Middle frontal gyrus (tissue), 1 donor: ENCODE measurements at regions not wholly inside any gene's neighbourhood (a gene's known extent, or its start where the extent isn't known, plus 50 kb on each side); places are given as distances from the start of the nearest gene placed in this dataset.
"Not testable (repeated sequence)": the region's sequence is repeated elsewhere in the genome, so short reads cannot be mapped to it uniquely, and the experiment has no call there.

Experiments
- DNase-seq: peaks from one replicate; pipeline ENCODE4 v3.0.0-alpha.2; 2015; ENCODE audit warnings: low spot score; ENCODE audit errors: extremely low spot score

DNA sequence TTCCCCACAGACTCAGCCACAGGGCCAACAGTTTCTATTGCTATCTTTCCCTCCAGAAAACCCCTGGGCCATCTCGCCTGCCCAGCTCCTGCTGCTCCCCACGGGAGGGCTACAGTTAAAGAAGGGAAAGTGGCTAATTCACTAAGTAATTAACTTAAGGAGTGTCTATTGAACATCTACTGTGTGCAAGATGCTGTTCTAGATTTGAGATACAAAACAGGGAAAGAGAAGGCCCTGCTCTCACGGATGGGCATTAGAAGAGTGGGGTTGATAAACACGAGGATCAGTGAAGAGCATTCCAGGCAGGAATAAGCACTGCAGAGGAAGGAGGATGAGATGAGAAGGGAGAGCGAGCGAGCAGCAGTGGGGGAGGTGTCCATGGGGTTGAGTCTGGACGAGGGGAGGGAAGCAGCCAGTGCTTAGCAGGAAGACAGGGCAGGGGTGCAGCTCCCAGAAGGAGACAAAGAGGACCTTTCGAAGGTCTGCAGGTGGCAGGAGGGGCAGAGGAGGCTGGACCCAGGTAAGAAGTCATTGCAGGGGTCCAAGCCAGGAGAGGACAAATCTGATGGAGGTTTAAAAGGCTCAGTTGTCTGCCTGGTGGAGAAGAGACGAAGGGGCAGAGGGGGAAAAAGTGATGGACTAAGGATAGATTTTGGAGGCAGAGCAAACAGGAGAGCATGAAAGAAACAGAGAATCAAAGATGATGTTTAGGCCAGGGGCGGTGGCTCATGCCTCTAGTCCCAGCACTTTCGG, 64.7 kb downstream of the KLF15 start:
- no peak for DNase-seq

- DNase-seq: no peak
These were observed 65.7 kb downstream of the KLF15 start for GRCh38 chr3:126291537-126291936.

DNA sequence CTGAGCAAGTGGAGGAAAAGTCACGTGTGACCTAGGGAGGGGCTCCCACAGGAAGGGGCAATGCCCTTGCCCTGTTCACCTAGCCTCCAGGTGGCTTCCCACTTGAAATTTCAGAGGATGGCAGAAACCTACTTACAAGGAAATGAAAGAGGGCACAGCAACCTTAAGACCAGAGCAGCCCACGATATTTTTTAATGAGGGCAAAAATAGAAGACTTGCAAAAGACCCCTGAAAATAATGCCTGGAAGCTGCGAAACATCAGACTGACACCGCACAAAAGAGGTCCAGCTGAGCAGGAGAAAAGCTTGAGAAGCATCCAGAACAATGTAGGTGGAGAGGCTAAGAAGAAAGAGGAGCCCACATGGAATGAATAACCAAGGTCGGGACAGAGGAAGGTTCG, 66.1 kb downstream of the KLF15 start:
- no peak for DNase-seq

DNA sequence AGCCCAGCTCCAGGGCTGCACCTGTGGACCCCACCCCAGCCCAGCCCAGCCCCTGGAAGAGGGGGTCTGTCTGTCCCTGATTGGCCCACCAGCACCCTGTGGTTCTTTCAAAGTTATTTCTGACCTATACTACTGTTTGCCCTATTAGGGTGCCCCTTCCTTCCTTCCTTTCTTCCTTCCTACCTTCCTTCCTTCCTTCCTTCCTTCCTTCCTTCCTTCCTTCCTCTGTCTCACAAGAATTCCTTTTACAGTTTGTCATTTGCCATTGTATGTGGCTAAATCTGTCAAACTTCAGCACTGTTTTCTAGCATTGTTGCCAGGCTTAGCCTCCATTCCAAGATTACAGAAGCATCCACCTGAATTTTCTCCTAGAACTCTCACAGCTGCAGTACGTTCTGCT, 66.9 kb downstream of the KLF15 start:
- DNase-seq: no peak

DNA sequence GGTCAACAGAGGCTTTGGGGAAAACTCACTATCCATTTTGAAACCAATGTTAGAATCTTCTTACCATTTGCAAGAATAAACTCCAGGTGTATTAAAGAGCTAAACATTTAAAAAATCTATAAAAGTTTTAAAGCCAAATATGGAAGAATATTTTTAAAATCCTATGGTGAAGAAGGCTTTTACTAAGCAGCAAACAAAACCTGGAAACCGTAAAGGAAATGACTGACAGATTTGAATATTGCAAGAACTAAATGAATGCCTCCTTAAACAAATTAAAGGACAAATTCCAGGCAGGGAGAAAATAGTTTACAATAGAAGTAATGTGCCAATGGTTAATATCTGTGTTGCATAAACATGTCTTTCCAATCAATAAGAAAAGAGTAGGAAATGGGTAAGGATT, 68.1 kb downstream of the KLF15 start:
- DNase-seq: no peak

DNA sequence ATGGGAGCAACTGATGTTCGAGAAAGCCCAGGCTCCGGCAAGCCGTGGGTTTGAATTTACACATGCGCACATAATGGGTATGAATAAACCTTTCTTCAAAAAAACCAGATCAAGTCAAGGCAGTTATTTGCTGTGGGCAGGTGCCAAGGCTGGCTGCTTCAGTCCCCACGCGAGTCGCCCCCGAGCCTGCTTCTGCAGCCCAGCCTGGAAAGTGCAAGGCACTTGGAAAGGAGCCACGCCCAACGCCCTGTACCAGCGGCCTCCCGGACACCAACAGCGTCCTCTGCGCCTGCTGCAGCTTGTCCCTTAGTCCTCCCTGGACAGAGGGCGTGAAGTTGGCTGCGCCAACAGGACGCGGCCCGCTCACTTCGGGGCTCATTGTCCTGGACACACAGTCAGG, 68.9 kb downstream of the KLF15 start:
- no peak for DNase-seq

- peak; percentile 65 for DNase-seq
These were observed 69.5 kb downstream of the KLF15 start for GRCh38 chr3:126287536-126288241.

- no peak for DNase-seq
These were observed 70.1 kb downstream of the KLF15 start for GRCh38 chr3:126287171-126287535.

- no peak for DNase-seq
These were observed 71.8 kb downstream of the KLF15 start for GRCh38 chr3:126285369-126285768.

DNA sequence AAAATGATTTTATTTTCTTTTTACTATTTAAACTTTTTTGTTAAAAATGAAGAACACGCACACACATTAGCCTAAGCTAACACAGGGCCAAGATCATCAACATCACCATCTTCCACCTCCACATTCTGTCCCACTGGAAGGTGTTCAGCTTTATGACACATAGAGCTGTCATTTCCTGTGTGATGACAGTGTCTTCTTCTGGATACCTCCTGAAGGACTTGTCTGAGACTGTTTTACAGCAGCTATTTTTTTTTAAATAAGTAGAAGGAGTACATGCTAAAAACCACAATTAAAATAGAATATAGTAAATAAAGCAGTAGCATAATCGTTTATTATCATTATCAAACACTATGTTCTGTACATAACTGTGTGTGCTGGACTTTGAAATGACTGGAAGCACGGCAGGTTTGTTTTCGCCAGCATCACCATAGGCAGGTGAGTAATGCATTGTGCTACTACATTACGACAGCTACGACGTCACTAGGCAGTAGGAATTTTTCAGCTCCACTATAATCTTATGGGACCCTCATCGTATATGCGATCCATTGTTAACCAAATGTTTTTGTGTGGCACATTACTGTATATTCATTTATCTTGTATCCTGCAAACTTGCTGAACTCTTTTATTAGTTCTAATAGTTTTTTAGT, 72.8 kb downstream of the KLF15 start:
- no peak for DNase-seq

GRCh38 chr3:126283651-126284050, 73.6 kb downstream of the KLF15 start:
- not testable (repeated sequence) for DNase-seq

GRCh38 chr3:126279853-126280252, 77.4 kb downstream of the KLF15 start:
- no peak for DNase-seq

- no peak for DNase-seq
These were observed 79.4 kb downstream of the KLF15 start for GRCh38 chr3:126277629-126278378.

DNA sequence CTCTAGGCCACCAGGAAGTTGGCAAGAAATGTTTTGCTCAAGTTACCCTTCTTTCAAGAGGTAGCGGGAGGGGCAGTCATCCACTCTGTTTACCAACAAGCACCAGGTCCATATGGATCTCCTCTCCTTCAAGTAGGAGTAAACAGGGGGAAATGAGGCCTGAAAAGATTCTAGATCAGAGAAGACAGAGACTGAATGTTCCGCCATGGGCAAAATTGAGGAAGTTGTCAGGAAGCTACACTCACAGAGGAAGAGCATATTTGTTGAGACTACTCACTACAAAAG, 81.6 kb downstream of the KLF15 start:
- DNase-seq: no peak

- DNase-seq: no peak
These were observed 82.2 kb downstream of the KLF15 start for GRCh38 chr3:126274735-126275619.

GRCh38 chr3:126270145-126270811, 86.9 kb downstream of the KLF15 start:
- DNase-seq: peak; percentile 56

DNA sequence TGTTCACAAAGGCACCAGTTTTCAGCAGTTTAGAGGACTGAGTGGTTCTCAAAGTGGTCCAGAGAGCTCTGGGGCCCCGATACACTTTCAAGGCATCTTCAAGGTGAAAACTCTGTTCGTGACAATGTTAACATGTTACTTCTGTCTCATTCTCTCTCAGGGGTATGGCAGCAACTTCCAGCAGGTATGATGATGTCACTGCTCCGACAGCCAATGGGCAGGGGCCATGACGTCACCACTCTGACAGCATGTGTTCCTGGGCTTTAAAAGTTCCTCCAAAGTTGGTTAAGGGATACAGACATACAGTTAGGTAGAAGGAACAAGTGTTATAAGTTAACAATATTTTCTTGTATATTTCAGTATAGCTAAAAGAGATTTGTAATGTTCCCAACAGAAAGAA, 87.9 kb downstream of the KLF15 start:
- DNase-seq: no peak

- DNase-seq: no peak
These were observed 88.3 kb downstream of the KLF15 start for GRCh38 chr3:126268866-126269265.

DNA sequence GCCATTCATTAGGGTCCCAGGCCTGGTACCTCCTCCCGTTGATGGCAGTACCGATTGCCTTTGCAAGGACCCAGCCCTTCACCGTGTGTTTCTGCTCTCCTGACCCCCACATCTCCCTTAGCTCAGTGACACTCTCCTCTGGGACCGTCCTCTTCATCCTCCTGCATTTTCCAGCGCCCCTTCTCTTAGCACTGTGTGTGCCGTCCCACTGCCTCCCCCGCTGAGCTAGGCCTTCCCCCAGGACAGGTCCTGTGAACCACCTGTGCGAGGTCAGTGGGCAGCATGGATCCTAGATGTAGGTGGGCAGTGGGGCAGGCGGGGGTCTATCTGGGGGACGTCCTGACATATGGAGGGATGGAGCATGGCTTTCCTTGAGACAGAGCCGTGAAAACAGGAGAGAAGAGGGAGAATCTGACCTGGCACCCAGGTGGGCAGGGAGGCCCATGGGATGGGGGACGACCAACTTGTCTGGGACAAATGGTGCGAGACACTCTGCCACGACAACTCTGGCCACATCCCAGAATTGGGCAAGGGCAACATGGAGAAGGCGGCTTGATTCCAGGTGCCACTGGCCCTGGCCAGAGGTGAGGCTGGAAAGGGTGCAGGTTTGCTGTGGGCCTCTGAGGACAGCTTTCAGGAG, 87.7 kb upstream of the ALDH1L1 start:
- DNase-seq: no peak
